ENCODE measurements at regions not wholly inside any gene's neighbourhood (a gene's known extent, or its start where the extent isn't known, plus 50 kb on each side); places are given as distances from the start of the nearest gene placed in this dataset.
"Not testable (repeated sequence)": the region's sequence is repeated elsewhere in the genome, so short reads cannot be mapped to it uniquely, and the experiment has no call there.

DNA sequence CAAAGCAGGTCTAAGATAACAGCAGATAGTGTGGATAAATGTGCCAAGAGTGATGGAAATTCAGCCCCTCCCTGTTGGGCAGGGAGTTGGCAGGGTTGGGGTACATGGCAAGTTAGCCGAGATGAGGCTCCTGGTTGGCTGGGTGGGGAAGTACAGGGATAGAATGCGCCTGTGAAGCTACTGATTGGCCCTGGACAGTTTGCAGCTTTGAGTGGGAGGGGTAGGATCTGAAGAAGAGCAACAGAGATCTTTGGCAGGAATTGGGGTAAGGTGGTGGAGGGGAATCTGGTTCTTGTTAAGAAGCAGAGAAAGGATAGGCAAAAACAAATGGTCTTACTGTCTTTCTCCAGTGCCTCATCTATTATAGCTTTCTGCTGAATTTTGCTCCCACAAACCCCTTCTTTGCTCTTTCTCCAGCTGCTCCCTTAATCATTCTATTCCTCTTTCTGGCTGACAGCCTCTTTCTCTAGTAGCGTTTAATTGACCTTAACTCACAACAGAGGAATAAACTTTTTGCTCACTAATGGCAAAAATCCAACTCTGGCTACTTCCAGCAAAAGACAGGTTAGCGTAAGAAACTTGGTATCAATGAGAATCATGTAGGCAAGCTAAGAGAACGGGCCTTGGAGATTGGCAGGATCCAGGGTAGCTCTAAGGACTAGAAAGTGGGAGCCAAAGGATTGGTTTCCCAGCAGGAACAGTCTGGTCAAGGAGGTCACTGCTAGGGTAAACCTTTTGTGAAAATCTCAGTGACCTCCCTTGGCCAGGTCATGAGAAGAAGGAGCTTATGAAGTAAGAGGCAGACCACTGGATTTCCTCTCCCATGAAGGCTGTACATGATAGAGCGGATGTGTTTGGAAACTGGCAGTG is 86.3 kb upstream of the CARMIL1 start:
- DNase-seq = no peak

DNA sequence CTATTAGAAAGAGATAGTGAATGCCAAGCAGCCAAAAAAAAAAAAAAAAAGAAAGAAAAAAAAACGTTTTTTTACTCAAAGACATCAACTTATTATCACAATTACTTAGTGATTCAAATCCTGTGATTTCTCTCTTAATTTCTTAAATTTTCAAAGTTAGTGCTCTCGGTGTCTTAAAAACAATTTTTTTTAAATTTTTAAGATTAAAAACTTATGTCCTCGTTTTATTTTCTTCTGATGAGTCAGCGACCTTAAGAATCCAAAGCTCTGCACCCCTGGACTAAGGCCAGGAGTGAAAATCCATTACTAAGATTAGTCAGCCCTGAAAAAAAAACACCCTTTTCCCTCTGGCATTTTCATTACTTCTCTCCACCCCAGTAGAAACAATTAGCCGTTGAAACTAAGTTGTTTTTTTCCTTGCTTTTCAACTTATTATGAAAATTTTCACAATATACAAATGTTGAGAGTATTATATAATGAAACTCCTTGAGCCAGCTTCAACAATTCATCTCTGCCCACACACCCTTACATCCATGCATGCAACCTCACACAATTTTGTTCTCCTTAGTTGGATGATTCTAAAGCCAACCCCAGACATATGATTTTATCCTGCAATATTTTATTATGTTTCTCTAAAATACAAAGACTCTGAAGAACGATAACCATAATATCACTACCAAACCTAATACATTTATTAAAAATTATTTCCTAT is 85.6 kb upstream of the CARMIL1 start:
- DNase-seq = no peak

DNA sequence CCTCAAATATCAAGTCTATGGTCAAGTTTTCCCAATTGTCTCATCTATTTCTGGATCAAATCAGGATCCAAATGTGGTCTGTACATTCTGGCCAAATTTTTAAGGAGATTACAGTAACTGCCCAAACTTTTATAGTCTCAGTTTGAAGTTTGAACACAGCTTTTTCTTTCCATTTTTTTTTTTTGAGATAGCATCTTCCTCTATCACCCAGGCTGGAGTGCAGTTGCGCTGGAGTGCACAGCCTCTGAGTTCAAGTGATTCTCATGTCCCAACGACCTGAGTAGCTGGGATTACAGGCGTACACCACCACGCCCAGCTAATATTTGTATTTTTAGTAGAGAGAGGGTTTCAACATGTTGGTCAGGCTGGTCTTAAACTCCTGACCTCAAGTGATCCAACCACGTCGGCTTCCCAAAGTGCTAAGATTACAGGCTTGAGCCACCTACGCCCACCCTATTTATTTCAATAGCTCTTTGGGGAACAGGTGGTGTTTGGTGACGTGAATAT is 84.9 kb upstream of the CARMIL1 start:
- DNase-seq = no peak

DNA sequence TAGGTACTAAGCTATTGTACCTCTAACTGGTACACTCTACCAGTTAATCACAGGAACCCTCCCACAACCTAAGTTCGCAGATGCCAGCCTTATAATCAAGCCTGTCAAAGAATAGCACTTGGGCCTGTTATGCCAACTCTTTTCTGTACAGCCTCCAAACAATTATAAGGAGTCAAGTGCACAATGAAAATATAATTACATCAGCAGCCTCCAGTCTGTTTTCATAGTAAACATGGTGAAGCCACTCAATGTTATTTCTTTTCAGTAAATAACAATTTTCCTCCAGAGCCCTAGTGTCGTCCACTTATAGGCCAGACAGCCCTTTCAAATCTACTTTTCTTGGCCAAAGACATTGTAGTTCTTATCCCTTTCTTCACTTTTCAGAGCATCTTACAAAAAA is 82.7 kb upstream of the CARMIL1 start:
- no peak for DNase-seq

DNA sequence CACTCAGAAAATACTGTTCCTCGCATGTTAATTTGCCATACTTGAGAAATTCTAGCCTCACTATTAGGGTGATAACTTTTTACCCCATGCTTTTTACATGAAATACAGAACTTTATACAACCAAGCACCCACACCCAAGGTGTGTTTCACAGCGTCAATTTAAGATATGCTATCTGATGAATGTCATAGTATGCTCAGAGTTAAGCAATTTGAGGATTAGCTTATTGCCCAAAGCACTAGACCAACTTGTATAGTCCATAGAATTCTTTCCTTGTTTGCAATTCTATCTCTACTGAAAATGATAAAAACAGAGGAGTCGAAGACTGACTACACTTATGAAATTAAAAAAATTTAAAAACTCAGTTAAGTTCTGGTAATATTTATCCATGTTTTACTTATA is 82.1 kb upstream of the CARMIL1 start:
- DNase-seq = no peak

DNA sequence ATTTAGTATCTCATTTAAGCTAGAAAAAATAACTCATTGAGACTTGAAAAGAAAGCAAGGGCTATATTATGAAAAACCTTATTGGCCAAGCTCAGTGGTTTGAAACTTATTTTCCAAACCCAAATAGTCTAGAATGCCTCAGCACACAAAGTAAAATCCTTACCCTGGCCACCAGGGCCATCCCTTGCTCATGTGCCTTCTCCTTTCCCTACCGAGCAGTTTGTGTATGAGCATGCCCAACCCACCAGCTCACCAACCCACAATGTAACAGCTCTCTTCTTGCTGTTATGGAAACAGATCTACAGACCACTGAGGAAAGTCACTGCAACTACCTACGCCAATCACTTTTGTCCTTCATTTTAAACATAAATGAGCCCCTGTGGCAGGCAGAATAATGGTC is 79.6 kb upstream of the CARMIL1 start:
- DNase-seq = no peak

DNA sequence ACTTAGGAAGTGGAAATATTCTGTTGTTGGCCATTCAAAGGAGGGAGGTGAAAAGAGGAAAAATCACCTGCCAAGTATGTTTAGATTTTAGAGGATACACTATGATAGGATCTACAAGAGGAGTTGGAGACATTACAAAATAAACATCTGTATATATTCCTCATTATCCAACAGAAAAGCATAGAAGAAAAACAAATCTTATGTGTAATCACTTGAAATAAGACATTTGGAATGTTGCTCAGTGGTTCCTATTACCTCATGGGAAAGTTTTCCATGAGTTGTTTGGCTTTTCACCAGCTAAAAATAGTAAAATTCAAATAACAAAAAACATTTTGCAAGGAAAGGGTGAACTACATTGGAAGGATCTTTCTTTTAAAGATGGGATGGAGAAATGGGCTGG is 76.7 kb upstream of the CARMIL1 start:
- no peak for DNase-seq

DNA sequence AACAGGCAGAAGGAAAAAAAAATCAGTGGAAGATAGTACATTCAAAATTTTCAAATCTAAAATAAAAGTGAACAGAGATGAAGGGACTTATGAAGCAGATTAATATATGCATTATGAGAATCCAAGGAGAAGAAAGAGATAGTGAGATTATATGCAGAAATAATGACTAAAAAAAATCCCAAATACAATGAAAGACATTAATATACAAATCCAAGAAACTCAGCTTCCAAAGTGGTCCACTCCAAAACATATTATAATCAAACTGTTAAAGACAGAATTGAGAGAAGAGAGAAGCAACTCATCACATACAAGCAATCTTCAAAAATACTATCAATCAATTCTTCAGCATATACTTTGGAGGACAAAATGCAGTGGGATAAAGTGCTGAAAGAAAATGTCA is 73.5 kb upstream of the CARMIL1 start:
- DNase-seq = no peak

DNA sequence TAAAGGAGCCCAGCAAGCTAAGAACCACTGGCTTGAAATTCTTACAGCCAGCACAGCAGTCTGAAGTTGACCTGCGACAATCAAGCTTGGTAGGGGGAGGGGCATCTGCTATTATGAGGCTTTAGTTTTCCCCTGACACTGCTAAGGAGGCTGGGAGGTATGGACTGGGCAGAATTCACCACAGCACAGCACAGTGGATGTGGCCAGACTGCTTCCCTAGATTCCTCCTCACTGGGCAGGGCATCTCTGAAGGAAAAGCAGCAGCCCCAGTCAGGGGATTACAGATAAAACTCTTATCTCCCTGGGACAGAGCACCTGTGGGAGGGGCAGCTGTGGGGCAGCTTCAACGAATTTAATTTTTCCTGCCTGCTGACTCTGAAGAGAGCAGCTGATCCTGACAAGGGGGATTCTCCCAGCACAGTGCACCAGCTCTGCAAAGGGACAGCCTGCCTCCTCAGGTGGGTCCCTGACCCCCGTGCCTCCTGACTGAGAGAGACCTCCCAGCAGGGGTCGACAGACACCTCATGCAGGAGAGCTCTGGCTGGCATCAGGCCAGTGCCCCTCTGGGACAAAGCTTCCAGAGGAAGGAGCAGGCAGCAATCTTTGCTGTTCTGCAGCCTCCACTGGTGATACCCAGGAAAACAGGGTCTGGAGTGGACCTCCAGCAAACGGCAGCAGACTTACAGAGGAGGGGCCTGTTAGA is 71.6 kb upstream of the CARMIL1 start:
- not testable (repeated sequence) for DNase-seq

DNA sequence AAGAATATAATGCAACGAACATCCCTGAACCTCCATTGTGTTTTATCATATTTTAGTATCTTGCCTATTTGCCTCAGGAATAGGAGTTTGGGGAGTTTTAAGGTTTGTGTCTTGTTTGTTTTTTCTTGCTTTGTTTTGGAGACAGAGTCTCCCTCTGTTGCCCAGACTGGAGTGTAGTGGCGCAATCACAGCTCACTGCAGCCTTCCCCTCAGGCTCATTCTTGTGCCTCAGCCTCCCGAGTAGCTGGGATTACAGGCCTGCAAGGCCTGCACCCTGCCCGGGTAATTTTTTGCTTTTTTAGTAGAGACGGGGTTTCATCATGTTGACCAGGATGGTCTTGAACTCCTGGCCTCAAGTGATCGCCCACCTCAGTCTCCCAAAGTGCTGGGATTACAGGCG is 63.3 kb upstream of the CARMIL1 start:
- no peak for DNase-seq

DNA sequence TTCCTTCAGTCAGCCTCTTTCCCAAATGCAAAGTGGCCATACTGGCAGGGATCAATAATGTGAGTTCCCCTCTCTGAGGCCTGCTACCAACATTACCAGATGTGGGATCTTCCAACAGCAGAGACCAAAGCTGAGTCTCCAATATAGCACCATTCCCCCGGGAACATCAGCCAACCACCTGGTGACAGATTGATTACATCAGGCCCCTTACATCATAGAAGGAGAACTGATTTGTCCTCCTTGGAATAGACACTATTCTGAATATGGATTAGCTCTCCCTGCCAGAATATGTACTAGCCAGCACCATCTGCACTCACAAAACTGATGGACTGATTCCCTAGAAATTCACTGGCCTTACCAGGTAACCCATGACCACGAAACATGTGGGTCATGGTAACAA is 61.9 kb upstream of the CARMIL1 start:
- no peak for DNase-seq

DNA sequence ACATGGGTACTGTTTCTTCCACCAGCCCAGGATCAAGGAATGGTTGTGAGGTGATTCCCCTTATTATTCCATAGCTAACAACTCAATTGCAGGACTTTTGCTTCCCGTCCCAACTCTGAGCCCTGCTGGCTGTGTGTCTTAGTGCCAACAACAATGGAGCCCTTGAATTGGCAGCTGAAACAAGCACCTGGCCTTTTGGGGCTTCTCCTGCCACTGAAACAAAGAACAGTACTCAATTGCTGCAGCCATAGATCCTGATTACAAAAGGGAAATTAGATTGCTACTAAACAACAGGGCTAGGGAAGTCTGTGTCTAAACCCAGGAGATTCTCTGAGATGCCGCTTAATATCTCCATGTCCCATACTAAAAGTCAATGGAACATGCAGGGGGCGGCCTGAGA is 61.3 kb upstream of the CARMIL1 start:
- DNase-seq = no peak

DNA sequence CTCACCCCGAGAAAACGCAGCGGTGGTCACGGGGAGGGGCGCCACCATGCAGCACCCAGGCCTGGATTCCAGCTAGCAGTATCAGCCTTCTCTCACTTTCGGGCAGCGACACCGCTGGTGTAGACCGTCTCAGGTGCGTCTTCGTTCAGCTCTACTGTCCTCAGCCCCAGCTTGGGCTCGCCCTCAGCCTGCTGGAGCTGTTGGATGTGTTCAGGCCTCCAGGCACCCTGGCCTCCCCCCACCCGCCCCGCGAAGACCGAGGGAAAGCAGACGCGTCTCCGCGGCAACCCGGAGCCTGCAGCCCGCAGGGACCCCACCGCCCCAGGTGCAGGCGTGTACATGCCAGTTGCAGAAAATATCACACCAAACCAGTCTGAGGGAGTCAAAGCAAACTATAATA is 60.8 kb upstream of the CARMIL1 start:
- DNase-seq = no peak

DNA sequence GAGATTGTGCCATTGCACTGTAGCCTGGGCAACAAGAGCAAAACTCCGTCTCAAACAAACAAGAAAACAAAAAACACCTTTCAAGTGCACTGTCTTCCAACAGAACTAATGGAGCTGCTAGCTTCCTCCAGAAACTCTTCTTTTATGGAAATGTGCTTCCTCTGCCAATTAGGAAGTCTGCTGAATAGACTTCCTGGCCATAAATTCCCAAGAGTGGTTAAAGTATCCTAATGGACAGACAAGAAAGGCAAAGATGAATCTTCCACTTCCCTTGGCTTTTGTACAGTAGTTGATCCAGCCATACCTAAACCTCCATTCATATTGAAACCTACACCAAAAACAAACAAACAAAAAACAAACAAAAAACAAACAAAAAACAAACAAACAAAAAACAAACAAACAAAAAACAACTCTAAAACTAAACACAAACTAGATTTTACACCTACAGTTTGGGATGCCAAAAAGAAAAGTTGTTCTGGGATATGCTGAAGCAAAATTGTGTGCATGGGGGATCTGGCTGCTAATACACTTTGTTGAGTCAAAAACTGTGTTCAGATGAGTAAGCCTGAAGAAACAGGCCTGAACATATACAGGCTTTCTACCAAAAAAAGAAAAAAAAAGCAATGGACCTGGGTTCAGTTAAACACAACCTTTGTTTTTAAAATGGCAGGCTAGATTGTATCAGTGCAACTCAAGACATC is 59.8 kb upstream of the CARMIL1 start:
- DNase-seq = no peak

DNA sequence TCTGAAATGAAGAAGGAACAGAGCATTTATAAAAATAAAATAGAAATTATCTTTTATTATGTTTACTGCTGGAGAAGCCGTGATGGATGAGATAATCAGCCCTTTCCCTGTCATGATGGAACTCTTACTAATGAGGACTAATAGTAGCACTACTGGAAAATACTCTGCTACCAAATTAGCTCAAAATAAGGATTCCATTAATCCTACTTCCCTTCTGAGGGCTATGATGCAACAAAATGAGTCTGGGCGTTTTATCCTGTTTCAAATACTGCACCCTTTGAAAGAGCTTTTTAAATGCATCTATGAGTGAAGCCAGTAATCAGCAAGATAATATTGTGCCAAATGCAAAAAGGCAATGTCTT is 59.3 kb upstream of the CARMIL1 start:
- DNase-seq = no peak

DNA sequence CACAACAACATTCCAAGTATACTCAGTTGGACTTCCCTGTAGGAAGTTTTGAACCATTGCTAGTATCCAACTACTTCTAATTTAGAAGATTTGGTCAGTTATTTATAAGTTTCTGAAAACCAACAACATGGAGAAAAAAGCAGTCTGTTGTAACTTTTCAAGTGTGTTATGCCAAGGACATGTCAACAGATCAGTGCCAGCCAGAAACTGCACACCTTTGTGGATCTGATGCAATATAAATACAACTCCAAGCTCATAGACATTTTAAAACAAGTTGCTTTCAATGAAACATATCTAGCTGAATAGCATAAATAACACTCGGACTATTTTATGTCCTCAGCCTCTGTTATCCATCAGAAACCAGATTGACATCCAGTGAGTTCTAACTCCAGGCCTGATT is 58.3 kb upstream of the CARMIL1 start:
- DNase-seq = no peak

DNA sequence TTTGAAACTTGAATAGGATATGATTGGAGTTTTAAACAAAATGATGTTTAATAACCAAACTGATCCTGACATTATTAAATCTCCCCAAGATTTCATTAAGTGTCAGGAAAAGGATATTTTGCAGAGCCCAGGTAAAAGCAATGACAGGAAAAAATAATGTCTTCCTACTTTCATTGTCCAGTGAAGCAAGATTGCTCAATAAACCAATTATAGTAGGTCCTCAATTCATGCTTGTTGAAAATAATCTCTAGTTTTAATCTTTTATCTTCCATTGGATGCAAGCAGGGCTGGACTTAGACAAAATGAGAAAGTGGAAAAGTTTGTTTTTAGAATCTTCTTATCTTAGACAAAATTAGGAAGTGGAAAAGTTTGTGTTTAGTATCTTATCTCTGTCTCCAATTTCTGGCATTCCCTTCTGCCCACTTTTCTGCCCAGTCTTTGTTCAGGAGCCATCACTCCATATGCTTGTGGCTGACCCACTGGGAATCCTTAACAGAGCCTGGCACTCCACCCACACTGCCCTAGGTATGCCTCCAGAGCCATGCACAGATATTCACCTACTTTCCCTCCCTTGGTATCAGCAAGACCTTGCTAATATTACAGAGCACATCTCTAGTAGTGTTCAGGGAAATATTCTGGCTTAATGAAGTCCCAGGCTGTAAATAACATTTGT is 57.0 kb upstream of the CARMIL1 start:
- DNase-seq = no peak

DNA sequence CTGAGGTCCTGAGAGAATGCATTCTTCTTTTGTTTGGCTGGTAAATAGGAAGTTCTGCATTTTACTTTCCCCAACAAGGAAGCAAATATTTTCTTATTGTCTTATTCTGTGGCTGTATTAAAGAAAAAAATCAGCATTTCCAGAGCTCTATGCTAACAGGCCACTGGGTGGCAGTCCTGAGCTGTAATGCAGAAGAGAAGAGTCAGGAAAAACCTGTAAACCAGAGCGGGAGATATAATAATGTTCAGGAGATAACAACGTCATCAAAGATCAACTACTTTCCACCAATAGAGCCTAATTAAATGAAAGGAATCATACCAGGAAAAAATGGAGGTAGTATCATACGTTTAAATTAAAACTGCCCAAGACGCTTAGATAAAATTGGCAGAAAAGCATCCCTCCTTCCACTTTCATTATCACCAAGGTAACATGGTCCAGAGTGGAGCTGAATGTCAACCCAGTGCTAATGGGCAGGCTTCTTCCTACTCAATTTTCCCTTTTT is 55.6 kb upstream of the CARMIL1 start:
- peak; percentile 66 for DNase-seq

DNA sequence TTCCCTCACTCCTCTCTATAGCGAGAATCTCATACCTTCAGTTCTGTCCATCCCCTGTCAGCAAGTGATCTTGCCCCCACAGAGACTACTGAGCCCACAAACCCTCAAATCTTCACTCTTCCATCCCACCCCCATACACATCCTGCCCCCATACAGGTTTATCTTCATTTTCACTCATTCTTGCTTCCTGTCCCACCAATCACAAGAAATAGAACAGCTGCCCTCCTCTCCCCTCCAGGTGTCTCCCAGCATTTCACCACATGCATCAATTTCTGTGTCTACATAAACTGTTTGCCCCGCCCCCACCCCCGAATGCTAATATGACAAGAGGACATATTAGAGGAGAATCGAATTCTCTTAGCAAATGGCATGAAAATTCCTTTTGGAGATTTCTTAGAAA is 54.9 kb upstream of the CARMIL1 start:
- DNase-seq = no peak

DNA sequence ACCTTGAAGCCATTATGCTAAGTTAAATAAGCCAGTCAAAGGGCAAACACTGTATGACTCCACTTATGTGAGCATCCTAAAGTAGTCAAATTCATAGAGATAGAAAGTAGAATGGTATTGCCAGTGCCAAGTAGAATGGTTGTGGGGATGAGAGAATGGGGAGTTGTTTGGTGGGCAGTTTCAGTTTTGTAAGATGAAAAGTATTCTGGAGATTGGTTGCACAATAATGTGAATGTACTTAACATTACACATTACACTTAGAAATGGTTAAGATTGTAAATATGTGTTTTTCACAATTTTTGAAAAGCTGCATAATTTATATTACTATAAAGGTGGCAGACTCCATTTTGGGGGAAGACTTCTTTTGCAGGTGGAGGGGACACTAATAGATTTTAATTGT is 51.3 kb upstream of the CARMIL1 start:
- DNase-seq = no peak
